HEK293T (cell line): ENCODE measurements at regions not wholly inside any gene's neighbourhood (a gene's known extent, or its start where the extent isn't known, plus 50 kb on each side); places are given as distances from the start of the nearest gene placed in this dataset.

Experiments used
- CTCF ChIA-PET: fragments of 350-600 bp; formaldehyde crosslinking; extraction: SDS; loops from one replicate; lab custom pipeline; 2021; ENCODE audit warnings: antibody characterized with exemption, inconsistent platforms; lab: Yijun Ruan, JAX
- POLR2A ChIA-PET: fragments of 350-600 bp; formaldehyde crosslinking; extraction: SDS; loops from one replicate; lab custom pipeline; 2020; ENCODE audit warnings: antibody characterized with exemption, inconsistent platforms; lab: Yijun Ruan, JAX
- DNase-seq: peaks from one replicate; pipeline ENCODE4 v3.0.0; 2012; ENCODE audit warnings: mixed read lengths; ENCODE audit errors: extremely low spot score
- ARNT ChIP-seq: fragments of 450-650 bp; IDR thresholded peaks from 2 replicates; pipeline ENCODE4 v1.6.1; 2017; ENCODE audit warnings: mild to moderate bottlenecking
- BHLHE40 ChIP-seq: fragments of 450-650 bp; IDR thresholded peaks from 2 replicates; pipeline ENCODE4 v1.6.1; 2016; ENCODE audit warnings: mild to moderate bottlenecking, moderate library complexity, borderline replicate concordance
- CTBP1 ChIP-seq: fragments of 450-650 bp; IDR thresholded peaks from 2 replicates; pipeline ENCODE4 v1.6.1; 2016; ENCODE audit warnings: borderline replicate concordance
- ELF4 ChIP-seq: fragments of 450-650 bp; IDR thresholded peaks from 2 replicates; pipeline ENCODE4 v1.6.1; 2017; ENCODE audit warnings: antibody characterized with exemption
- FOXA1 ChIP-seq: fragments of 450-650 bp; IDR thresholded peaks from 2 replicates; pipeline ENCODE4 v1.6.1; 2016; ENCODE audit warnings: mild to moderate bottlenecking
- FOXK2 ChIP-seq: fragments of 450-650 bp; IDR thresholded peaks from 2 replicates; pipeline ENCODE4 v1.6.1; 2016; ENCODE audit warnings: mild to moderate bottlenecking
- FOXM1 ChIP-seq: fragments of 450-650 bp; IDR thresholded peaks from 2 replicates; pipeline ENCODE4 v1.6.1; 2017; ENCODE audit warnings: mild to moderate bottlenecking, borderline replicate concordance
- HDGF ChIP-seq: fragments of 450-650 bp; IDR thresholded peaks from 2 replicates; pipeline ENCODE4 v1.6.1; 2017; ENCODE audit warnings: antibody characterized with exemption, borderline replicate concordance
- L3MBTL2 ChIP-seq: fragments of 450-650 bp; conservative IDR thresholded peaks from 2 replicates; pipeline ENCODE4 v1.6.1; 2016; ENCODE audit warnings: mild to moderate bottlenecking
- LEF1 ChIP-seq: fragments of 450-650 bp; IDR thresholded peaks from 2 replicates; pipeline ENCODE4 v1.6.1; 2017; ENCODE audit warnings: mild to moderate bottlenecking, borderline replicate concordance
- NFRKB ChIP-seq: fragments of 450-650 bp; IDR thresholded peaks from 2 replicates; pipeline ENCODE4 v1.6.1; 2016; ENCODE audit warnings: mild to moderate bottlenecking, moderate library complexity
- PKNOX1 ChIP-seq: fragments of 450-650 bp; IDR thresholded peaks from 2 replicates; pipeline ENCODE4 v1.6.1; 2016
- SP1 ChIP-seq: fragments of 450-650 bp; IDR thresholded peaks from 2 replicates; pipeline ENCODE4 v1.6.1; 2017
- SUZ12 ChIP-seq: fragments of 450-650 bp; IDR thresholded peaks from 2 replicates; pipeline ENCODE4 v1.6.1; 2016; ENCODE audit warnings: mild to moderate bottlenecking
- TARDBP ChIP-seq: fragments of 450-650 bp; IDR thresholded peaks from 2 replicates; pipeline ENCODE4 v1.6.1; 2016
- ZNF384 ChIP-seq: fragments of 450-650 bp; IDR thresholded peaks from 2 replicates; pipeline ENCODE4 v1.6.1; 2016

- DNase-seq = no peak
- ChIA-PET POLR2A (no interaction called here), CTCF (interaction anchor here (0.7 kb wide), 1 partner anchor 173 kb away, joined by 3 read pairs; no protein-coding TSS in a partner anchor)
- TF ChIP-seq ELF4 (no peak), SP1 (no peak), ZNF384 (no peak), TARDBP (no peak), HDGF (no peak), NFRKB (no peak), SUZ12 (no peak), CTBP1 (no peak), BHLHE40 (no peak), FOXA1 (no peak)
Measured at GRCh38 chr6:12654107-12654506, 62.5 kb upstream of the PHACTR1 start.

- no peak for TF ChIP-seq BHLHE40
- DNase-seq = no peak
- ChIA-PET POLR2A (no interaction called here), CTCF (interaction anchor here (0.7 kb wide), 1 partner anchor 173 kb away, joined by 3 read pairs; no protein-coding TSS in a partner anchor)
Measured at GRCh38 chr6:12654514-12654913, 62.1 kb upstream of the PHACTR1 start.

- no peak for DNase-seq
- no peak for TF ChIP-seq ARNT
- no peak for TF ChIP-seq PKNOX1
- TF ChIP-seq CTBP1 = no peak
- TF ChIP-seq FOXM1 = no peak
- no peak for TF ChIP-seq BHLHE40
- no peak for TF ChIP-seq ZNF384
- no peak for TF ChIP-seq HDGF
- TF ChIP-seq L3MBTL2 = no peak
- TF ChIP-seq TARDBP = no peak
- TF ChIP-seq SP1 = no peak
- TF ChIP-seq FOXA1 = no peak
- no peak for TF ChIP-seq NFRKB
- ChIA-PET POLR2A (no interaction called here), CTCF (interaction anchor here (1.5 kb wide), 1 partner anchor 237 kb away, joined by 4 read pairs; no protein-coding TSS in a partner anchor)
Measured at GRCh38 chr6:12656906-12657305, 59.7 kb upstream of the PHACTR1 start.

GRCh38 chr6:12657884-12658283, 58.7 kb upstream of the PHACTR1 start:
- DNase-seq = no peak
- POLR2A ChIA-PET = no interaction called here
- CTCF ChIA-PET = no interaction called here
- TF ChIP-seq HDGF (no peak), NFRKB (no peak), FOXK2 (no peak)

GRCh38 chr6:12661432-12662089, 55.0 kb upstream of the PHACTR1 start:
- TF ChIP-seq FOXK2 (no peak), CTBP1 (no peak), LEF1 (no peak), NFRKB (no peak), BHLHE40 (no peak), ZNF384 (no peak), L3MBTL2 (no peak), HDGF (no peak), FOXA1 (no peak), SUZ12 (no peak), FOXM1 (no peak), TARDBP (no peak), ELF4 (no peak), ARNT (no peak), SP1 (no peak), PKNOX1 (no peak)
- CTCF ChIA-PET = no interaction called here
- POLR2A ChIA-PET = no interaction called here
- DNase-seq = no peak
